ENCODE measurements at regions not wholly inside any gene's neighbourhood (a gene's known extent, or its start where the extent isn't known, plus 50 kb on each side); places are given as distances from the start of the nearest gene placed in this dataset.
A peak's percentile ranks its signal among the peaks of the same experiment; 100 is the strongest.

GRCh38 chr18:61989138-61989537 is 96.3 kb upstream of the RNF152 start:
- DNase-seq = no peak

GRCh38 chr18:61988100-61988499 is 95.3 kb upstream of the RNF152 start:
- peak; percentile 40 for DNase-seq

GRCh38 chr18:61985681-61986080 is 92.9 kb upstream of the RNF152 start:
- DNase-seq = no peak

- DNase-seq = no peak
Observed at GRCh38 chr18:61984349-61984748, 91.5 kb upstream of the RNF152 start.

GRCh38 chr18:61982475-61982874 is 89.7 kb upstream of the RNF152 start:
- no peak for DNase-seq

- no peak for DNase-seq
Observed at GRCh38 chr18:61980355-61980754, 87.5 kb upstream of the RNF152 start.

GRCh38 chr18:61975526-61976326 is 82.9 kb upstream of the RNF152 start:
- DNase-seq = no peak

- no peak for DNase-seq
Observed at GRCh38 chr18:61973273-61974115, 80.7 kb upstream of the RNF152 start.

GRCh38 chr18:61972389-61973264 is 79.8 kb upstream of the RNF152 start:
- DNase-seq = no peak

- no peak for DNase-seq
Observed at GRCh38 chr18:61967252-61967891, 74.6 kb upstream of the RNF152 start.

- DNase-seq = no peak
Observed at GRCh38 chr18:61965311-61965710, 72.5 kb upstream of the RNF152 start.

- no peak for DNase-seq
Observed at GRCh38 chr18:61964616-61965015, 71.8 kb upstream of the RNF152 start.

- DNase-seq = no peak
Observed at GRCh38 chr18:61963705-61964104, 70.9 kb upstream of the RNF152 start.

- peak; percentile 45 for DNase-seq
Observed at GRCh38 chr18:61957801-61958516, 65.2 kb upstream of the RNF152 start.

- no peak for DNase-seq
Observed at GRCh38 chr18:61955644-61956043, 62.8 kb upstream of the RNF152 start.

GRCh38 chr18:61954096-61954746 is 61.4 kb upstream of the RNF152 start:
- DNase-seq = no peak

- DNase-seq = no peak
Observed at GRCh38 chr18:61953641-61954040, 60.8 kb upstream of the RNF152 start.

GRCh38 chr18:61953161-61953560 is 60.4 kb upstream of the RNF152 start:
- peak; percentile 39 for DNase-seq

- DNase-seq = no peak
Observed at GRCh38 chr18:61951396-61951795, 58.6 kb upstream of the RNF152 start.

- DNase-seq = no peak
Observed at GRCh38 chr18:61950371-61950770, 57.6 kb upstream of the RNF152 start.

- DNase-seq = peak; percentile 38
Observed at GRCh38 chr18:61949946-61950345, 57.1 kb upstream of the RNF152 start.
